ENCODE measurements at regions not wholly inside any gene's neighbourhood (a gene's known extent, or its start where the extent isn't known, plus 50 kb on each side); places are given as distances from the start of the nearest gene placed in this dataset.

- no peak for TF ChIP-seq CTCF (IDR thresholded peaks at IDR 0.05; ENCODE audit: low read depth, low read length, poor library complexity, severe bottlenecking)
- TF ChIP-seq EZH2phosphoT487 (IDR thresholded peaks at IDR 0.05; ENCODE audit: borderline replicate concordance, low read length): no peak
These were observed 399.7 kb downstream of the CPS1 start for GRCh38 chr2:210956101-210956500.
